Left lobe of liver (tissue), 2 donors: ENCODE measurements at regions not wholly inside any gene's neighbourhood (a gene's known extent, or its start where the extent isn't known, plus 50 kb on each side); places are given as distances from the start of the nearest gene placed in this dataset.
"Not testable (repeated sequence)": the region's sequence is repeated elsewhere in the genome, so short reads cannot be mapped to it uniquely, and the experiment has no call there.

ENCODE experiments used
- ATAC-seq: fragments of 200-7000 bp; cut with Tn5 transposase; one replicate; pipeline ENCODE4 v1.9.1; 2020; ENCODE audit warnings: mild to moderate bottlenecking, moderate library complexity
- DNase-seq: peaks from one replicate; pipeline ENCODE4 v3.0.0-alpha.2; 2020; ENCODE audit warnings: low spot score
- donor health status: DM: no; HTN: no; CAD: no; lungs with moderate emphysema.
- donor health status: DM: no; HTN: yes; CAD: no.

DNA sequence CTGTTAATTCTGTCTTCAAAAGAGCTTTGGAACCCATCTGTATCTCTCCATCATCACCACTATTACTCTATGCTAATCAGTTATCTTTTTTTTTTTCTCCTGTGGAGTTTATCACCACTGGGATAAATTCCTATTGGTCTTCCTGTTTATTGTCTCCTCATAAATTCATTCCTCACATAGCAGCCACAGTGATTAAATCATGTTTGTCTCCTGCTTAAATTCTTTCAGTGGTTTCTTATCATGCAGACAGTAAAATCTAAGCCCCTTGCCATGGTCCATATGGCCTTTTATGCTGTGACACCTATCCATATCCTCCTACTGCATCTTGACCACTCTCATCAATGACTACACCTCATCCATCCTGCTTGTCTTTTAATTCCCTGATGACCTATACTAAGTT is 239.8 kb upstream of the ZEB2 start:
- ATAC-seq (no peak), DNase-seq (no peak)

DNA sequence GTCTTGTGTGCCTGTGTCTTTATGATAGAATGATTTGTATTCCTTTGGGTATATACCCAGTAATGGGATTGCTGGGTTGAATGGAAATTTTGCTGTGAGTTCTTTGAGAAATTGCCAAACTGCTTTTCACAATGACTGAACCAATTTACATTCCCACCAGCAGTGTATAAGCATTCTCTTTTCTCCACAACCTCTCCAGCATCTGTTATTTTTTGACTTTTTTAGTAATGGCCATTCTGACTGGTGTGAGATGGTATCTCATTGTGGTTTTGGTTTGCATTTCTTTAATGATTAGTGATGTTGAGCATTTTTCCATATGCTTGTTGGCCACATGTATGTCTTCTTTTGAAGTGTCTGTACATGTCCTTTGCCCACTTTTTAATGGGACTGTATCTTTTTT is 238.3 kb upstream of the ZEB2 start:
- DNase-seq, ATAC-seq: not testable (repeated sequence)

DNA sequence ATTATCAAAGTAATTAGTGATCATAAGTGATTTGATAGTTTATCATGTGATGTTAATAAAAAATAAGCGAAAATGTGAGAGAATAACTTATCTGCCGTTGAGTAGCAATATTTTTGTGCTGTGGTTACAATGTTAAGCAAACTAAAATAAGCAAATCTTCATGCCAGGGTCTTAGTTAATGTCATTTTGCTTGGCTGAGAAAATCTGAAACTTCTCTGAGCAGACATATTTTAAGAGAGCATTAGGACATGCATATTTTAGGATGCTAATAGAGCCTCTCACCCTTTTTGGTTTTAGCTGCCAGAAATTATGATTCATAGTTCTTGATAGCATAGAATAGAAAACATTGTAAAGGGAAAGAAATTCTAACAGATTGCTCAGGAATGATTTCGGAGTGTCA is 233.5 kb upstream of the ZEB2 start:
- DNase-seq (no peak), ATAC-seq (no peak)

DNA sequence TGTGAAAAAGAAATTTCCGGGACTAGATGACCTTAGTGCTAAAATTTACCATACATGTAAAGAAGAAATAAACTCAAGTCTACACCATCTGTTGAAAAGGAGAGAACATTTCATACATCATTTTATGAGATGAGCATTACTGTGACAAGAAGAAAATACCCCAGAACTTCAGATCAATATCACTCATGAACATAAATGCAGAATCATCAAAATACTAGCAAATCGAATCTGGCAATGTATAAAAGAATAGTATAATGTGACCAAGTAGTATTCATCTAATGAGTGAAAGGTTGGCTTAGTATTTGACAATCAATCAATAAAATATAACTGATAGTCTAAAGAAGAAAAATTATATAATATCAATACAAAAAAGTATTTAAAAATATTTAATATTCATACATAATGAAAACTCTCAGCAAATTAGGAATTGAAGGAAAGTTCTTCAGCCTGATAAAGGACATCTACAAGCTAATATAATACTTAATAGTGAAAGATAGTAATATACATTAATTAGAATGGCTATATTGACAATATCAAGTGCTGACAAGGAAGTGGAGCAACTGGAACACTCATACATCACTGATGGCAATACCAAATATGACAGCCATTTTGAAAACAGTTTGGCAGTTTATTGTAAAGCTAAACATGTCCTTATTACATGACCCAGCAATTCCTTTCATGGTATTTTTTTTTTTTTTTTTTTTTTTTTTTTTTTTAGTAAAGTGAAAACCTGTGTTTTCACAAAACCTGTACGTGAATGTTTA is 231.4 kb upstream of the ZEB2 start:
- DNase-seq (no peak), ATAC-seq (no peak)

DNA sequence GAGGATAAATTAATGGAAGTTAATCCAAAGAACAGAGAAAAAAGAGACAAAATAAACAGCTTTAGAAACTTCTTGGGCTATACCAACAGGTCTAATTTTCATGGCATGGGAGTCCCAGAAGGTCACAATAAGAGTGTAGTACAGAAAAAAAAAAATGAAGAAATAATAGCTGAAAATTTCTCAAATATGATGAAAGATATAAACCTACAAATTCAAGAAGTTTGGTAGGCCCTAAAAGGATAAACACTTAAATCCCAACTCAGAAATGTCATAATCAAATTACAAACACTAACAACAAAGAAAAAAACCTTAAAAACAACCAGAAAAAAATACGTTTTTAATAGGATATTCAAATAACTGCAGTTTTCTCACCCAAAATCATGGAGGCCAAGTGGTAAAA is 229.3 kb upstream of the ZEB2 start:
- ATAC-seq = no peak

DNA sequence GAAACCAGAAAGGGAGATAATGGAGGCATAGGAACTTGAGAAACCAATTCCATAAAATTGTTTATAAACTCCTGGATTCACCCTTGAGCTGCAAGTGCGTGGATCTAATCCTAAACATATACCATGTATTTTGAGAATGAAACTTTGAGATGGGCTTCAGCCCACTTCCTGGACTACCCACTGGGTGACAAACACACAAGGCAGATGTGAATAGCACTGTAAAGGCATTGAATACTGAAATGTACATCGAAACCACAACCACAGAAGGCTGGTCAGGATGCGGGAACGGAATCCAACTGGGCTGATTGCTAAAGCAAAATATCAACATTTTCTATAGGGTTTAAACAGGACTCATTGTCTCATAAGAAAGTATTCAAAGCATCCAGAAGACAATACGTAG is 228.5 kb upstream of the ZEB2 start:
- DNase-seq (no peak), ATAC-seq (no peak)

More for the DNA sequence above, 229.3 kb upstream of the ZEB2 start:
- no peak for DNase-seq

DNA sequence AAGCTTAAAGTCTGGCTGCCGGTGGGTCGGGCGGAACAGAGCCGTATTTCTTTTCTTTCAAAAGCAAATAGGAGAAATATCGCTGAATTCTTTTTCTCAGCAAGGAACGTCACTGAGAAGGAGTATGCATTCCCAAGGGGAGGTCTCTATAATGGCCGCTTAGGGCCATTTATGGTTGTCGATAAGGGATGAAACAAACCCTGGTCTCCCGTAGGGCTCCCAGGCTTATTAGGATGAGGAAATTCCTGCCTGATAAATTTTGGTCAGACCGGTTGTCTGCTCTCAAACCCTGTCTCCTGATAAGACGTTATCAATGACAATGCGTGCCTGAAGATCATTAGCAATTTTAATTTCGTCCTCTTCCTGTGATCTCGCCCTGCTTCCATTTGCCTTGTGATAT is 227.7 kb upstream of the ZEB2 start:
- DNase-seq (no peak), ATAC-seq (no peak)

DNA sequence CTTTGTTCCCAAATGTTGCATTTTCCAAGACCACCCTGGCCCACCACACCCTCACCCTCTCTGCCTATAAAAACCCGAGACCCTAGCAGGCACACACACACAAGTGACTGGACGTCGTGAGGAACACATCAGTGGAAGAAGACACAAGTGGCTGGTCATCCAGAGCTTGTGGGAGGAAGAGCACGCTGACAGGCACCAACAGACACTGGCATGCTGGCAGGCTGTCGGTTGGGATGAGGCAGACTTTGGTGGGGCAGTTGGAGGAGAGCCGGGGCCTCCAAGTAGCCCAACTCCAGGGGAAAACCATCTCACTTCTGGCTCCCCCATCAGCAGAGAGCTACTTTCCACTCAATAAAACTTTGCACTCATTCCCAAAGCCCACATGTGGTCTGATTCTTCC is 225.5 kb upstream of the ZEB2 start:
- no peak for DNase-seq
- ATAC-seq = no peak

DNA sequence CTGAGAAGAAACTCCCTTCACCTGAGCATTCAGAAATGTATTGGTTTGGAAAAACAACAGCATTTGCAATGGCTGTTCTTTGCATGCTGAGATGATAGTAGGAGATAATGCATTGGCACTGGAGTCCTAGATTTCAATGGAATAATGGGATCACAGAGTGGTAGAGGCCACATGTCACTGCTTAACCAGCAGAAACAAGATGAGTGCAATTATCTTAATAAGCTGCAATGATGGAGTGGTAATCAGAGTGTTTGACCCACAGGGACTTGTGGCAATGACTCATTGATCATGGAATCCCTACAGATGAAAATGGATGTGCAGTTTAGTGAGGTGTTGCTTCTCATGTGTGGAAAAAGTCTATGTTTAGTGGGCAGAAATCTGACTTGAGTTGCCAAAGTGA is 218.8 kb upstream of the ZEB2 start:
- no peak for ATAC-seq
- no peak for DNase-seq

DNA sequence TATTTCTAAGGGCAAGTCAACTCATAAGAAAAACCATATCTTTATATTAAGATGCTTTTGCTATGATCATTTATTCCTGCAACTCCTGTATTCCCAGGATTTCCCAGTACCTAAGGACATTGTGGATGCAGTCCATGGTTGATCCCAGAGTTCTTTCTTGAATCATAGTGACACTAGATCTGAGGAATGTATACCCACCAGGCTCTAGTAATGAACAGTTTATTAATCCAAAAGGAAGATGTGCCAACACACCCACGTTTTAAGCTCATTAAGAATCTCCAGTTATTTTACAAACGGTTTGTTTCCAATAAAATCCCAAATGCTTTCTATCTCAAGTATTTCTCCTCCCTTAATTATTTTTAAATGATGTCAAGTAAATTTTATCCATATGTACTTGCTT is 210.8 kb upstream of the ZEB2 start:
- ATAC-seq = no peak
- no peak for DNase-seq

DNA sequence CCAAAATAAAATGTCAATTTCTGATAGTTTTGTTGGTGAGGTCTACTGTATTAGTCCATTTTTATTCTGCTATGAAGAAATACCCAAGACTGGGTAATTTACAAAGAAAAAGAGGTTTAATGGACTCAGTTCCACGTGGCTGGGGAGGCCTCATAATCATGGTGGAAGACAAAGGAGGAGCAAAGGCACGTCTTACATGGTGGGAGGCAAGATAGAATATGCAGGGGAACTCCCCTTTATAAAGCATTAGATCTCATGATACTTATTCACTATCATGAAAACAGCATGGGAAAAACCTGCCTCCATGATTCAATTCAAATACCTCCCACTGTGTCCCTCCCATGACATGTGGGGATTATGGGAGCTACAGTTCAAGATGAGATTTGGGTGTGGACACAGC is 204.5 kb upstream of the ZEB2 start:
- DNase-seq, ATAC-seq: not testable (repeated sequence)

DNA sequence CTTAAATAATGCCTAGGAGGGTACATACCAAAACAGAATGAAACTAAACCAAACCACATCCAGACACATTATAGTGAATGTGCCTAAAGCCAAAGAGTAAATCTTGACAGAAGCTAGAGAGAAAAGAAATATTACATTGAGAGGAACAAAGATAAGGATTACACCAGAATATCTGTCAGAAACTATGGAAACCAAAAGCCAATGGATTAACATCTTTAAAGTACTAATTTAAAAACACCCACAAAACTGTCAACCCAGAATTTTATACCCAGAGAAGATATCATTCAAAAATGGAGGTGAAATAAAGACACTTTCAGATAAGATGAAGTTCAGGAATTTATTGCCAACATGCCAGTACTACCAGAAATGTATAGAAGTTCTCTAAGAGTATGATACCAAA is 198.5 kb upstream of the ZEB2 start:
- ATAC-seq (no peak), DNase-seq (no peak)

DNA sequence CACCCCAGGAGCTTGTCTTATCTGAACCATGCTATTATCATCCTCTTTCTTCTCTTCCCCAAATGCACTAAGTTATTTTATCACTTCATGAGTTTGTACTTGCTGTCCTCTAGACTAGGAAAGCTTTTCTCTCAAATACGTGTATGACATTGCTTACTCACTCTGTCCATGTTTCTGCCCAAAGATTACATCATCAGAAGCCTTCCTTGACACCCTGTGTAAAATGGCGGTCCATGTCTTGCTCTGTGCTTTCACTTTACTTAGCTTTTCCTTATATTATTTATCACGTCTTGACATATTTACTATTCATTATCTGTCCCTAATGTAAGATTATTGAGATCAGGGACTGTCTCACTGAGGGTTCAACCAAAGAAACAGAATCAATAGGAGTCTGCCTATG is 196.1 kb upstream of the ZEB2 start:
- no peak for ATAC-seq
- no peak for DNase-seq

DNA sequence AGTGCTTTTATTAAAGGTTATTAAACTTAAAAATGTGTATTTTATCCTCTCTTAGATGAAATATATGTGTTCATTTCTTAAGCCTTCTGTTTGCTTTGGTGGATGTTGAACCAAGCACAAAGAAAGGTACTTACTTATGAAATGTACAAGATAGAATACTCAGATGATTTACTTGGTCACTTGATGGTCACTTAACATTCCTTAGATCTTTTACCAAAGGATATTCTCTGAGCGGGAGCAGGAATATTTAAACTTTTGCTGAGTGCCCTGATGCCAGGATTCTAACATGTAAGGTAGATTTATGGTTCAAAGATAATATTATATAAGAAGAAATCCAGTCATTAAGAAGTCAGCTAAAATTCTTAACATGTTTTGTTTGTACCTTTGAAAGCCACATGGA is 193.5 kb upstream of the ZEB2 start:
- no peak for DNase-seq
- ATAC-seq = no peak

DNA sequence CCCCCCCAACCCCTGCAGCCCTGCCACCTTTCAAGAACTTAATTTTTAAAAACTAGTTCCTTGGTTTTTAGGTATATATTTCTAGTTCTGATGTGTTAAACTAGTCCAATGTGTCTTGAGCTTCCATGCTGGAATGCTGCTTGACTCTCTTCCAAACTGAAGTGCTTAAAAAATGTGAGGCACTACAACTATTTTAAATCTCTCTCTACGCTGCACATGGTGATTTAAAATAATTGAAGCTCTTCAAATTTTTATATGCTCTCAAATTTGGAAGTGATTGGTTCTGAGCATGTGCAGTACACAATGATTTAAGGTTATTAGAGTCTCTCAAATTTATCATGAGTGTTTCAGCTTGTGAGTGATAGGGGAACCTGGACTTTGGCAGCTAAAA is 192.6 kb upstream of the ZEB2 start:
- DNase-seq = no peak

DNA sequence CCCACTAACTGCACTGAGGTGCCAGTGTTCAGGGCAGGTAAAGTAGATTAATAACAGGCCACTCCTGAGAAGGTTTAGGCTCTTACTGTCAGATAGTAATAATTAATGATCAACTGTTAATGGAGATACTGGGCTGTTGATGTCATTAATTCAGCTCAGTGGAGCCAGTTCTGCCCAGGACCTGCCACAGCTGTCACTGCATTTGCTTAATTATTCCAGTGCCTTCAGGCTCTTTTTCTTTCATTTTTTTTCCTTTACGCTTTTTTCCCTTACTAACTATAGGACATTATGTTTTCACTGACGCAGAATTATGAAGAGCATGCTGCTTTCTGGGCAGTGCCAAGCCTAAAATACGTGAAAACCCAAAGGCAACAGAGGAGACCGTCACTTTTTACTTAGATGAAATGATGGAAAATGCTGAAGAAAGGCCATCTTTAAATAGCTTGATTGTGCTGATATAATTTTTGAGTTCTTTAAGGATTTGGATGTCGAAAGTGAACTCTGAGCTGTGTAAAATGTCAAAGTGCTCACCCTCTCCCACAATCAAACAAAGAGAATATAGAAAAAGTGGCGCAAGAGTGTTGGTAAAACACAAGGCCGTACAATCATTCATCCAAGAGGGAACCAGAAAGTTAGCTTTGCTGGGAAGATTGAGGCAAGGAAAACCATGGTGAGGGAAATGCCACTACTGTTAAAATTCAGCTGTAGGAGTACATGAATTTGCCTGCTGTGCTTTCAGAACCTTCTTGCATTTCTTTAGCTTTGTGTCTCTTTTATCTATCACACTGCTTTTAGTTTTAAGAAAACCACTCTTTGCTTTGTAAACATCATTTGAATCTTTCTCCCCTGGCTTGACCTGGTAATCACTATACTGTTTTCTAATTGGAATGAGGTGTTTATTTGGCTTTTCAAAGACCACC is 192.0 kb upstream of the ZEB2 start:
- ATAC-seq = no peak

More for the DNA sequence above, 192.6 kb upstream of the ZEB2 start:
- no peak for ATAC-seq

DNA sequence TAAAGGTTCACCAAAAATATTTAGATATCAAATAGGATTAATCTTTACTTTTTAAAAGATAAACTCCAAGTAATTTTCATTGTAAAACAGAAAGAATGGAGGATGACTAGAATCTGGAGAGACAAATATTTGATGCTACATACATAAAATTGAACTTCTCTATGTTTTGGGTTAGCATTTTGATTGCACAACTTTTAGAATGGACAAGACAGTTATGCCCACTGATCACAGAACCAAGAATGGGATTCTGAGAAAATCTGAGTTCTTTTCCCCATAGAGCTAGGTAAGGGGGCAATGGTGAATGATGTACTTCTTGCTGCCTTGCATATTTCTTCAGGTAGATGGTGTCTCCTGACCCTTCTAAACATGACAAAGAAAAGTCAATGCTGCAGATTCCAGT is 191.2 kb upstream of the ZEB2 start:
- no peak for DNase-seq
- ATAC-seq = no peak

More for the DNA sequence above, 192.0 kb upstream of the ZEB2 start:
- DNase-seq = no peak

DNA sequence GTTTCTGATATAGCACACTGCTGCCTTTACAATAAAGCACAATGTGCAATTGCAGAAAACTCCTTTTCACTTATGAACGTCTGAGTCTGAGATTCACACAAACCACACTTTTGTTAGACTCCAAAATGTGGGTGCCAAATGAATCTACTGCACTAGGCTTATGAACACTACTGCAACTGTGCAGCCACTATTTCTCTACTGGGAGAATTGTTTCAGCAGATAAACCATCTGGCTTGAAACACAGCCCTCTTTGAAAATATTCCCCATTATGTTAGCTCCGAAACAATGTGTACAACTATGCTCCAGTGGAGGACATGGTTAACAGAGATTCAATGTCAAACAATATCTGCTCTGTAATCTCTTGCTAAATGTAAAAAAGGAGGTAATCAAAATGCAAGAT is 188.7 kb upstream of the ZEB2 start:
- ATAC-seq (no peak), DNase-seq (no peak)

DNA sequence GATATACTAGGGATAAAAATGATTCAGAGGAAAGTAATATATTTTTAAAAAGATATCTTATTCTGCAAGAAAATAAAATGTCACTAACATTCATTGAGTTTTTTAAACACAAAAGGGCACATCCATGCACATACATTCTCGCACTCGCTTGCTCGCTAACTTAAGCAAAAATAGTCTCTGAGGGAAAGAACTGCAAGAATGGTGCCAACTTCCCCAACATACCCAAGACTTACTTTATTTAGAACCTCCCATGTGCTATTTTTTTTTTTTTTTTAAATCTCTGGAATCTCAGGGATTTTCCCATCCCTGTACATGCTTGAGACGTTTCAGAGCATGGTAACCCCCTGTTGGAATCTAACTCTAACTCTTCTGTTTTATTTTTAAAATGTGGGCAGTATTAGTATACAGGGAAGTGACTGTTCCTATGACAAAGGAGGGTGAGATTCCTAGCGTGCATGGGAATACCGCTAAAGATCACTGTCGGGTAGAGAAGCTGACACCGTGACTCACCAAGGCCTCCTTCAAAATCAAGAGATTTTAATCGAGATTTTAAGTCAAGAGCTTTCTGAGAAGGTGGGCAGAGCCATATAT is 187.9 kb upstream of the ZEB2 start:
- DNase-seq (no peak), ATAC-seq (no peak)

DNA sequence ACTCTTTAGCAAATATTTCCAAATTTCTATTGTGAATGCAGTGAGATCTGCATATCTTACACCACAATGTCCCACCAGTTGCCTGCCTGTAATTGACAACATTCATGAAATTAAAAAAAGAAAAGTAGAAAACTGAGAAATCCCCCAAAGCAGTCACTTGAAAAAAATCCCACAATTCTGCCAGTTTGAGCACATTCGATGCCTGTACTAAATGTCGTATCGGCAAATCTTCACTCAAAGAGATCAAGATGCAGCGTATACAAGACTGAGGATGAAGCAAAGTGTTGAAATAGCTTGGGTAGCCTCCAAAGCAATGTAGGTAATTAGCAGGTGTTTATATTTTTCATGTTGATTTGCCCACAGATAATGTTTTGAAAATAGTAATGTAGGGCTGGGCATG is 186.7 kb upstream of the ZEB2 start:
- ATAC-seq (no peak), DNase-seq (no peak)

DNA sequence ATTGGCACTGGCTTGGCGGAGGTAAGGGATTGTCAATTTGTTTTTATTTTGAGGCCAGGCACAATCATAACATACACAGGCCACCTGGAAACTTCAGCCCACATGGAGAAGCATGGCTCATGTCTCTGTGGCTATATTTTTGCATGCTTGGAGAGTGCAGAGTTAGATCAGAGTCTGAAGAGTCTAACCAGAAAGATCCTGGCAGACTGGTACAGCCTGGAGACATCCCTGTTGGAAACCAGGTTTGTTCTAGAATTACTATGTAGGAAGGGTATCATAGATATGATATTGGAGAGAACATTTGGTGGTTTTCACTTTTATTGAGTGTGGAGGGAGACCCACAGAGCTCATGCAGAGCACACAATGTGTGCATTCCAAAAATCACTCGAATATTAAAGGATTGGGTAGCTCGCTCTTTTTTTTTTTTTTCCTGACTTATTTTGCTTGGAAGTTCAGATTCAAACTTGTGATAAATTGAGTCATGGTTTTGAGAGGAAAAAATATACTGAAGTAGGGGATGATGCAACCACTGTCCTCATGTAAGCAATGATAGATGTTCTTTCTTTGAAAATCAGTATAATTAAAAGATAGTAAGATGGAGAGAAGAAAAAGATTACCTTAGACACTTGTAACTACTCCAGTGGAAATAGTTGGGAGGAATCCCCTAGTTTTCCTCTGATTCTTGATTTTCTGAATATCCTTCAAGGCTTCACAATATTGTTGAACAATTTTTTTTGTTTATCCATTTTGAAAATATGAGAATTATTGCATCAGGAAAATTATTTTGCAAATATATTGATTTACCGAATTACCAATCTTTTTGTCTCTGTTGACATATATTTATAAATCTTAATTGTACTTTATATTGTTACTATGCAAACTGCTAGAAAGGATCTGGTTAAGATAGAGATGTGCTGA is 185.7 kb upstream of the ZEB2 start:
- no peak for ATAC-seq
- DNase-seq = no peak
